Fibroblast of gingiva (primary cell): ENCODE measurements at regions not wholly inside any gene's neighbourhood (a gene's known extent, or its start where the extent isn't known, plus 50 kb on each side); places are given as distances from the start of the nearest gene placed in this dataset.

ENCODE experiments used
- DNase-seq: peaks from one replicate; pipeline ENCODE4 v3.0.0-alpha.2; 2011; ENCODE audit warnings: low read depth

DNA sequence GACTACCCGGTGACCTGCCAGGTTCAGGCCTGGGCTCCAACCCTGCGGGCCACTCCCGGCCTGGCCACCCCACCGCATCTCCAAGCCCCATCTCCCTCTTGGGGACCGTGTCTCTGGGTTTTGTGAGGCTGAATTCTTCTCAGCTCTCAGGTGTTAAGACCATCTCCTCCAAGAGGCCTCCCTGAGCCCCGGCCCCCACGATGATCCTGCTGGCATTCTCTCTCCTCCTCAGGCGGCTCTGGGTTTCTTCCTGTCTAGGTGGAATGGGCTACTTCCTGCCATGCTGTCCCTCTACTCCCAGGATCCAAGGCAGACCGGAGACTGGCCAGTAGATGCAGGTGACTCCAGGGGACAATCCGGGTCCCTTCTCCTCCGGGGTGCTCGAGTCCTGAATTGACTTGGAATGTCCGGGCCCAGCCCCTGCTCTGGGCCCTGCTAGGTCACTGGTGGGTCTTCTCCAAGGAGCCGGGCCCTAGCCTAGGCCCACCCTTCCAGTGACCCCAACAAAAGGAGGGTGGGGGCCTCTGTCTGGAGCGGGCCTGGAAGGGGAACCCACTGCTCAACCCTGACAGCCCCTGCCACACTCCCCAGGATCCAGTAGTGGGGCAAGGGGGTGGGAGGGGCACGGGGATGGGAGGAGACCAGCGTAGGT, 219.8 kb downstream of the C9orf50 start:
- no peak for DNase-seq

GRCh38 chr9:129400001-129400970, 220.6 kb downstream of the C9orf50 start:
- DNase-seq = no peak

DNA sequence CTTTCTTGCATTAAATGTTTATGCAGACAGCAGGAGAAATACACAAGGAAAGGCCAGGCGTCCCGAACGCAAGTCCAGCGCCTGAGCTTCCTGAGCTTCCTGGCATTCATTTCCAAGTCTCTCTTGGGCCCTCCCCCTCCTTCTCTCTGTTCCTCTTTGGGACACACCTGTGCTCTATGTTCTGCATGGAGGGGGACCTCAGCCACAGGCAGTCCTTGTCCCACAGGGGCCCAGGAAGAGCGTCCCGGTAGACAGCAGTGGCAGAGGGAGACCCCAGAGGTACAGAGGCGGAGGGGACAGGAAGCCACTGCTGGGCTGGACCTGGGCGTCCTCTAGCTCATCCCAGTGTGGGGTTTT, 221.3 kb downstream of the C9orf50 start:
- DNase-seq = no peak

- no peak for DNase-seq
Measured at GRCh38 chr9:129398961-129399633, 221.0 kb upstream of the IER5L start.

DNA sequence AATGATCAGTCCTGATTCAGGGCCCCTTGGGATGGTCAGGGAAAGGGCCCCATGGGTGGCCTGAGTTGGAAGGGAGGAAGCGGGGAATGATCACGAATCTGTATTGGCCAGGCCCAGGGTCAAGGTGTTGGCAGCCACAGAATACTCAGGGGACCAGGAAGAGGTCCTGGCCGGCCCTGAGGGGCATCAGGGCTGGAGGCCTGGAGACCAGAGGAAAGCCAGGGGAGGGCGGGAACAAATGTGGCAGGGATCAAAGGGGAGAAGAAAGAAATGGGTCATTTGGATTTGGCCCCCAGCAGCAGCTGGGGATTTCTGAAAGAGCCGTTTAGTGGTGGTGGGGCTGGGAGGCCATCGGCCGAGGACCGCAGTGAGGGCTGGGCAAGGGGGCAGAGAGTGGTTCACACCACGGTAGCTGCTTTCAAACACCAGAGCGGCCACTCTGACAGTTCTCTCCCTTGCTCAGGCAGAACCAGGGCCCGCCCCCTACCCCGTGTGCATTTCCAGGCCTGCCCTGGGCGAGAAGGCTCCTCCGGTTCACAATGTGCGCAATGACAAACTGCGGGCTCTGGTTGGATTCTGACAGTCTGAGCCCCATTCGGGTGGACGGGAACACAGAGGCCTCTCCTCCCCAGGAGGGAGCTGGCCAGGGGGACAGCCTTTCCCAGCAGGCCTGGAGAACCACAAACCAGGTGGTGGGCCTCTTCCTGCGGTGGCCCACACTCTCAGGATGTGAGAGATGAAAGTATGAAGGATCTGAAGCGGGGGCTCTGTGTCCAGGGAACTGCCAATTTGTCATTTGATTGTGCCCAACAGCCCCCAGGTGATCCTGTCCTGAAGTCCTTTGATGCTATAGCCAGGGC, 220.3 kb upstream of the IER5L start:
- DNase-seq = no peak

DNA sequence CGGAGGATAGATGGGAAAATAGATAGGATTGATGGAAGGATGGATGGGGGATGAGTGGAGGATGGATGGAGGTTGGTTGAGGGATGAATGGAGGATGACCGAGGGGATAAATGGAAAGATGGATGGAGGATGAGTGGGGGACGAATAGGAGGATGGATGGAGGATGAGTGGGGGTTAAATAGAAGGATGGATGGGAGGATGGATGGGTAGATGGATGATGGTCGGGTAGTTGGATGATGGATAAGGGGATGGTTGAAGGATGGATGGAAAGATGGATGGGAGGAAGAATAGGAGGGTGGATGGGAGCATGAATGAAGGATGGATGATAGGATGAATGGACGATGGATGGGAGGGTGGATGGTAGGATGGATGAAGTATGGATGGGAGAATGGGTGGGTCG, 219.3 kb upstream of the IER5L start:
- no peak for DNase-seq

DNA sequence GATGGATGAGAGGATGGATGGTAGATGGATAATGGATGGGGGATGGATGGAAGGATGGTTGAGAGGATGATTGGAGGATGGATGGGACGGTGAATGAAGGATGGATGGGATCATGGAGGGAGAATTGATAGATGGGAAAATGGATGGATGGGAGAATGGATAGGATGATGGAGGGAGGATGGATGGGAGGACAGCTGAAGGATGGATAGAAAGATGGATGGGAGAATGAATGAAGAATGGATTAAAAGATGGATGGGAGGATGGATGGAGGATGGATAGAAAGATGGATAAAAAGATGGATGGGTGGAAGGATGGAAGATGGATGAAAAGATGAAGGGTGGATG, 218.3 kb upstream of the IER5L start:
- no peak for DNase-seq

DNA sequence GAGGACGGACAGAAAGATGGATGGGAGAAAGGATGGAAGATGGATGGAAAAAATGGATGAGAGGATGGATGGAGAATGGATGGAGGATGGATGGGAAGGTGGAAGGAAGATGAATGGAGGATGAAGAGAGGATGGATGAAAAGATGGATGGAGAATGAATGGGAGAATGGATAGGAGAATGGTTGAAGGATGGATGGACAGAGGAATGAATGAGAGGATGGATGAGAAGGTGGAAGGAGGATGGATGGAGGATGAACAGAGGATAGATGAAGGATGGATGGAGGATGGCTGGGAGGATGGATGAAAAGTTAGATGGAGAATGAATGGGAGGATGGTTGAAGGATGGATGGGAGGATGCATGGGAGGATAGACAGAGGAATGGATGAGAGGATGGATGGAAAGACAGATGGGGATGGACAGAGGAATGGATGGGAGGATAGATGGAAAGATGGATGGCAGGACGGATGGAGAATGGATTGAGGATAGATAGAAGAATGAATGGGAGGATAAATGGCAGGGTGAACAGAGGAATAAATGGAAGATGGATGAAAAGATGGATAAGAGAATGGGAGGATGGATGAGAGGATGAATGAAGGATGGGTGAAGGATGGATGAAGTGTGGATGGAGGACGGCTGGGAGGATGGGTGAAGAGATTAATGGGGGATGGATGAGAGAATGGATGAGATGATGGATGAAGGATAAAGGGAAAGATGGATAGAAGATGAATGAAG, 217.7 kb upstream of the IER5L start:
- DNase-seq = no peak

DNA sequence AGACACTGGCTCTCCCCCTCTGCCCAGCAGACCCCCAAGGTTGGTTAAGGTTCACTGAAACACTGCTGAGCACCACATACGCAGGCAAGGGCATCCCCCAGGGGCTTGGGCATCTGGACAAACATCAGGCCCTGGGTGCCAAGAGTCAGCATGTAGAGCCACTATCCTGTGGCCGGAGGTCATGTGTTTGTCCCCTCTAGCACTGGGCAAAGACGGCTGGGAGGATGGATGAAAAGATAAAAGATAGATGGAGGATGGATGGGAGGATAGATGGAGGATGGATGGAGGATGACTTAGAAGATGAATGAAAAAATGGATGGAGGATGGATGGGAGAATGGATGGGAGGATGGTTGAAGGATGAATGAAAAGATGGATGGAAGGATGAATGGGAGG, 216.8 kb upstream of the IER5L start:
- no peak for DNase-seq

- no peak for DNase-seq
Measured at GRCh38 chr9:129394061-129394885, 216.2 kb upstream of the IER5L start.

- DNase-seq = no peak
Measured at GRCh38 chr9:129393064-129393463, 215.0 kb upstream of the IER5L start.

DNA sequence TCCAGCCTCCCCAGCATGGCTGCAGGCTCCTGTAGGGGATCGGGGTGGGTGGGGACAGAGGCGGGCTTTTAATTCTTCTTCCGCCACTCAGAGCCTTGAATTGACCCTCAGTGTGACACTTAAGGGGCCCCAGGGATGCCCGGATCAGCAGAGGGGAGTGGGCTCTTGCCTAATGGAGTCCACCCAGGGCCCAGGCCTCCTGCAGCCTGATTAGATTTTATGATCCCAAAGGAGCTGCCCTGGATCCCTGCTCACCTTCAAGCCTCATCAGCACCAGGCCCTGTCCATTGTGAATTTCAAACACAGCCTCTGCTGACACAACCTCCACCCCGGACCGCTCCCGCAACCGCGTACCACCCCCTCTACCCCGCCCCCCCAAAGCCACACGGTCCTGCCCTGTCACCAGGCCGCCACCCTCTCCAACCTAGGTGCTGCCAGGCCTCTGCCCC, 214.1 kb upstream of the IER5L start:
- DNase-seq = no peak

DNA sequence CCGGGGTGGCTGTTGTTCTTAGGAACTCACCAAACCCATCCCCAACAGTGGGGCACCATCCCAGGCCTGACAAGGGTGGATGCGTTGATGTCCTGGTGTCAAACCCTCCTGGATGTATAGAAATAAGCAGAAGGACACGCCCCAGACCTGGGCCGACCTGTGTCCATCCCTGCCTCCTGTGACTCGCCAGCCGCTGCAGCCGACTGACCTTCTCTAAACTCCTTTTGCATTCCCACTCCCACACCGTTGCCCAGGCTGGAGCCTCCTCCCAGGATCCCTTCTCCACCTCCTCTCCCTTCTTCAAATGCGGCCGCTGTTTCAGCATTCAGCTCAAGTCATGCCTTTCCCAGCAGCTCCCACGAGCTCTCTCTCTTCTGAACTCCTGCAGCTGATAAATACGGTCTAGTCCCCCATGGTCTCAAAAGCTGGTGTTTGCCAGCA, 213.2 kb upstream of the IER5L start:
- no peak for DNase-seq

DNA sequence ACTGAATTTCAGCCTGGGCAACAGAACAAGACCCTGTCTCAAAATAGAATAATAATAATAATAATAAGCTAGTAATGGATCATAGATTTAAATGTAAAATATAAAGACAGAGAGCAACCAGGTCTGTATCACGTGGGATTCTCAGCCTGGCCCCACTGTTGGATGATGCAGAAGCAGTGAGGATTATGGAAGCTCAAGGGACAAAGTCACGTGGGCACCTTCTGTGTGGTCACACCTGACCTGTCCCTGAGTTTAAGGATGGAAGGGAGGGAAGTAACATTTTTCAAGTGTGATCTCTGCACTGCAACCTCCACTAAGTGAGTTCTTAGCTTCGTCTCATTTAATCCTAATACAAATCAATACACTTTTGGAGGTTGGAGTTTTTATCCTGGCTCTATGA, 212.5 kb upstream of the IER5L start:
- DNase-seq = no peak

- no peak for DNase-seq
Measured at GRCh38 chr9:129387822-129388221, 209.8 kb upstream of the IER5L start.

DNA sequence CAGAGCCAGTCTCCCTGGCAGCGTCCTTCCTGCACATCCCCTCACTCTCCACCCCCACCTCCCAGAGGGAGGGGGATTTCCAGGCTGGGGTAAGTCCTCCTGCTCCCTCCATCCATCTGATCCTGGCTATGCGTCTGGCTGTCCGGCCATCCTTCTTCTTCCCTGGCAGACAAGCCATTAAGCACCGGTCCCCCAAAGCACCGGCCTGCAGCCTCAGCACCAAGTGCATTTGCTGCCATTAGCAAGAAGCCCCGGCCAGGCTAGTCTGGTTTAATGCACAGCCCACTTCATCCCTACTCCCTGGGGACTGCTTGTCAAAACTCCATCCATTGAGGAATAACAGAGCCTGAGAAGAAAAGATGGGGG, 208.7 kb upstream of the IER5L start:
- DNase-seq = no peak

- DNase-seq = no peak
Measured at GRCh38 chr9:129385211-129385934, 207.3 kb upstream of the IER5L start.

DNA sequence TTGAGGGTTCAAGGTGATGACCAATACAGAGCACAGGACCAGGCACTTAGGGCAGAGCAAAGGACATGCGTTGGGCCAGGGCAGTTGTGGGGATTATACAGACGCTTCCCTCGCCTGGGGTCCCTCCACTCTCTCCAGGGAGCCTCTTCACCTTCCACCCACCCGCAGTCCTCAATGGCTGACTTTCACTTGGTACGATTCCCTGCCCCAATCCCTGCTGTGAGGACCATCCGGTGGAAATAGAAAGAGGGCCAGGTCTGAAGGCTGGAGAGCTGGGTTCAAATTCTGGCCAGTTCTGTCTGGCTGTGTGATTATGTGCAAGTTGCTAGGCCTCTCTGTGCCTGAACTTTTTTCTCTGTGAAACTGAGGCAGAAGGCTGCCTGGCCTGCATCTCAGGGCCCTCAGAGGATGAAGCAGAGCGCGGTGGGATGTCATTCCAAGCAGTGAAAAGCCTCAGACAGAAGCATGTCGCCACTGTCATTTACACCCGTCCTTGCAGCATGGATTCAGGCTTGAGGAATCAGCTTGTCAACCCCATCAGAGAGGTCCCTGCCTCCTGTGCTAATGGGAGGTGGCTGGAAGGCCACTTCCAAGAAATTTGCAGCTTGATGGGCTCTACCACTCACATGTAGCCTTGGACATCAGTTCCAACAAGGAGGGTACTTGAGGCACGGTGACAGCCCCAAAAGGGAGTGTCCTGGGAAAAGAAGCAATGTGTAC, 206.6 kb upstream of the IER5L start:
- no peak for DNase-seq
